OCI-LY3 (cell line): ENCODE measurements at regions not wholly inside any gene's neighbourhood (a gene's known extent, or its start where the extent isn't known, plus 50 kb on each side); places are given as distances from the start of the nearest gene placed in this dataset.

Source experiments
- H2AFZ ChIP-seq: fragments of 200-600, 300-600 bp; shearing (Covaris generic); 2 replicates; pipeline ENCODE4 v1.6.0; 2014; ENCODE audit warnings: antibody characterized with exemption, low read depth, low read length
- H3K27ac ChIP-seq: fragments of 200-600, 300-600 bp; sonication (generic); 2 replicates; pipeline ENCODE4 v1.5.1; 2014; ENCODE audit warnings: mild to moderate bottlenecking, low read length, moderate library complexity, mixed read lengths
- H3K27me3 ChIP-seq: fragments of 200-600, 300-600 bp; sonication (generic); 2 replicates; pipeline ENCODE4 v1.6.1; 2014; ENCODE audit warnings: low read depth, low read length, mixed read lengths
- H3K36me3 ChIP-seq: fragments of 200-600, 300-600 bp; sonication (generic); replicated peaks from 2 replicates; pipeline ENCODE3; 2014; ENCODE audit warnings: low read depth, low read length, mixed read lengths
- H3K4me1 ChIP-seq: fragments of 300-600, 200-600 bp; sonication (generic); 2 replicates; pipeline ENCODE4 v1.6.1; 2014; ENCODE audit warnings: low read length, mixed read lengths
- H3K4me2 ChIP-seq: fragments of 200-600, 300-600 bp; sonication (generic); 2 replicates; pipeline ENCODE4 v1.6.1; 2014; ENCODE audit warnings: low read length, mixed read lengths
- H3K4me3 ChIP-seq: fragments of 300-600, 200-600 bp; sonication (generic); 2 replicates; pipeline ENCODE4 v1.5.1; 2014; ENCODE audit warnings: antibody characterized with exemption, mild to moderate bottlenecking, low read length, moderate library complexity
- H3K79me2 ChIP-seq: fragments of 300-600, 200-600 bp; shearing (Covaris generic); 2 replicates; pipeline ENCODE4 v1.6.1; 2014; ENCODE audit warnings: mild to moderate bottlenecking, low read length, mixed read lengths
- H3K9ac ChIP-seq: fragments of 300-600, 200-600 bp; shearing (Covaris generic); 2 replicates; pipeline ENCODE4 v1.6.0; 2014; ENCODE audit warnings: mild to moderate bottlenecking, low read length, moderate library complexity
- H3K9me3 ChIP-seq: fragments of 200-600, 300-600 bp; shearing (Covaris generic); 2 replicates; pipeline ENCODE4 v1.6.1; 2014; ENCODE audit warnings: low read length, mixed read lengths; ENCODE audit not compliant: insufficient read depth
- H4K20me1 ChIP-seq: fragments of 200-600, 300-600 bp; sonication (generic); 2 replicates; pipeline ENCODE4 v1.6.1; 2016; ENCODE audit warnings: low read length, mixed read lengths; ENCODE audit not compliant: insufficient read depth
- EZH2phosphoT487 ChIP-seq: fragments of 200-600 bp; shearing (Covaris generic); IDR thresholded peaks from 2 replicates; pipeline ENCODE4 v1.6.1; 2018; ENCODE audit warnings: antibody characterized with exemption, mixed run types, low read depth
- TF ChIP-seq, protein P1 (sequence below): fragments of 200-600, 300-600 bp; sonication (generic); IDR thresholded peaks from 2 replicates; pipeline ENCODE4 v1.5.1; 2014; ENCODE audit warnings: antibody characterized with exemption, low read length, low read depth

DNA sequence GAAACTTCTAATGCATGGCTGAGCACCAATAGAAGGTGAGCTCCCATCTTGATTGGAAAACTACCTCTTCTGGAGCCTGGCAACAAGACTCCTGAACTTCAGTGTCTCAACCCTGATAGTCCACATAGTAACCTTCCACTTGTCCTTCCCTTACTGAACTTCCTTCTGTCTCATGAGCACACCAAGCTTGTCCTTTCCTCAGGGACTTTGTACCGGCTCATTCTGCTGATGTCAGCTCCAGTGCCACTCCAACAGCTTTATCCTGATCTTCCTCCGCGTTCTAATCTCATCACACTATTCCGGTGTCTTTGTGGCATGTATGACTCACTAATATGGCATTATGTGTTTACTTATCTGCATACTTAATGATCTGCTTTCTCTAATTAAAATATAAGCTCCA is 862.0 kb upstream of the ID2 start:
- Histone ChIP-seq H4K20me1 (no peaks in the 10 kb centered on the region), H3K9ac (no peak overlapping the region), H3K27ac (no peak overlapping the region), H3K79me2 (no peaks in the 10 kb centered on the region), H3K4me3 (no peak overlapping the region), H3K27me3 (no peaks in the 10 kb centered on the region), H3K4me1 (no peaks in the 10 kb centered on the region), H3K4me2 (no peak overlapping the region), H3K36me3 (no peaks in the 10 kb centered on the region), H2AFZ (no peak overlapping the region), H3K9me3 (no peaks in the 10 kb centered on the region)
- TF ChIP-seq, protein P1, sequence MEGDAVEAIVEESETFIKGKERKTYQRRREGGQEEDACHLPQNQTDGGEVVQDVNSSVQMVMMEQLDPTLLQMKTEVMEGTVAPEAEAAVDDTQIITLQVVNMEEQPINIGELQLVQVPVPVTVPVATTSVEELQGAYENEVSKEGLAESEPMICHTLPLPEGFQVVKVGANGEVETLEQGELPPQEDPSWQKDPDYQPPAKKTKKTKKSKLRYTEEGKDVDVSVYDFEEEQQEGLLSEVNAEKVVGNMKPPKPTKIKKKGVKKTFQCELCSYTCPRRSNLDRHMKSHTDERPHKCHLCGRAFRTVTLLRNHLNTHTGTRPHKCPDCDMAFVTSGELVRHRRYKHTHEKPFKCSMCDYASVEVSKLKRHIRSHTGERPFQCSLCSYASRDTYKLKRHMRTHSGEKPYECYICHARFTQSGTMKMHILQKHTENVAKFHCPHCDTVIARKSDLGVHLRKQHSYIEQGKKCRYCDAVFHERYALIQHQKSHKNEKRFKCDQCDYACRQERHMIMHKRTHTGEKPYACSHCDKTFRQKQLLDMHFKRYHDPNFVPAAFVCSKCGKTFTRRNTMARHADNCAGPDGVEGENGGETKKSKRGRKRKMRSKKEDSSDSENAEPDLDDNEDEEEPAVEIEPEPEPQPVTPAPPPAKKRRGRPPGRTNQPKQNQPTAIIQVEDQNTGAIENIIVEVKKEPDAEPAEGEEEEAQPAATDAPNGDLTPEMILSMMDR = no peak
- no peak for TF ChIP-seq EZH2phosphoT487

DNA sequence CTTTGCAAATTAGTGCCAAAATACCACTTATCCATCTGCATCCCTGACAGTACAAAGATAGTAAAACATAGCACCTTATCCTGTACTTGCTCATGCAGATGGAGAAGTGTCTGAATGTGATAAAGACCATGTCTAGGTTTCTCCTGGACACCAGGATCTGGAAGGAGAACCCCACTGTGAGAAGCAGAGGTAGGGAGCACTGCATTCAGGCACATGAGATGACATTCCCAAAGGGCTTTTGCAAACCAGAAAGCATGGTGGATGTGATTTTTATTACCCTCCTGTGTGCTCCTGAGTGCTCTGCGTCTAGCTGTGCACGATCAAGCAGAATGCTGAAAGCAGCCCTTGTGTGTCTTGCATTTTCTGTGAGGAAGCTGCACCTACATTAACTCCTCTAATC is 857.6 kb upstream of the ID2 start:
- Histone ChIP-seq H4K20me1 (no peaks in the 10 kb centered on the region), H3K4me3 (no peak overlapping the region), H2AFZ (no peak overlapping the region), H3K9ac (no peak overlapping the region), H3K79me2 (no peaks in the 10 kb centered on the region), H3K27me3 (no peaks in the 10 kb centered on the region), H3K4me2 (no peak overlapping the region), H3K27ac (no peak overlapping the region), H3K9me3 (no peaks in the 10 kb centered on the region), H3K4me1 (peaks cover 18% of the 10 kb centered on the region), H3K36me3 (no peaks in the 10 kb centered on the region)
- TF ChIP-seq, protein P1 = no peak
- no peak for TF ChIP-seq EZH2phosphoT487

DNA sequence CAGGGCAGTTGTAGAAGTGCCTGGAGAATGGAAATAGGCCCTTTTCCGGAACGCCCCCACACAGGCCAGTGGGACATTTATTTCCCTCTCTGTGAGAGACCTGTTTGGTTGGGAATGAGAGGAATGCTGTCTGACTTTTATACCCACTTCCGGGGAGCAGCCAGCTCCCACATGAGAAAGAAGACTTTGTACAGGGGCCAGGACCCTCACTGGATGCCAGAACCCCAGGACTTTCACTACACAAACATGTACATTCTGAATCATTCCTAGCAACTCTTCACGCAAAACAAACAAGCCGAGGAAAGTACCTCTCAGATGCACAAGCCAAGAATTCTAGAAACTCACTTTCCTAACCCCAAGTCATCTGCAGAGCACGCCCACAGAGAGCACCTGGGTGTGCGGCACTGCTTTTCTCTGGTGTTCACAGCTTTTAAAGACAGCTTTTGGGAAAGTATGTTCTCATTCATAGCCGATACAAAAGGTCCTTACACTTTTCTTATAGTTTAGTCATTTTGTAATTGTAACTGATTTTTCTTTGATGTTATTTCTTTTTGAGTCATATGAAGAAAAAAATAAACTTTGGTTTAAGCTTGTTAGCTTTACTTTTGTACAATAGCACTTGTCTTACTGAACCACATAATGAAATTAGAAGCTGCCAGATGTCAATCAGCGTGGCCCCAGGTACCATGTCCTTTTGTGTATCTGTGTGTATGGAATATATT is 856.1 kb upstream of the ID2 start:
- H3K27me3 ChIP-seq = no peaks in the 10 kb centered on the region
- H4K20me1 ChIP-seq = no peaks in the 10 kb centered on the region
- peak overlapping the region; percentile 41 for H3K4me2 ChIP-seq
- TF ChIP-seq, protein P1 = no peak
- TF ChIP-seq EZH2phosphoT487 = no peak
- 0 out of 2 replicates have a peak overlapping the region, but pooled peaks have one; percentile 7 for H3K27ac ChIP-seq
- peaks cover 18% of the 10 kb centered on the region for H3K4me1 ChIP-seq
- H3K9ac ChIP-seq = no peak overlapping the region
- no peak overlapping the region for H2AFZ ChIP-seq
- peak overlapping the region; percentile 12 for H3K4me3 ChIP-seq
- no peaks in the 10 kb centered on the region for H3K36me3 ChIP-seq
- H3K9me3 ChIP-seq = no peaks in the 10 kb centered on the region
- no peaks in the 10 kb centered on the region for H3K79me2 ChIP-seq

DNA sequence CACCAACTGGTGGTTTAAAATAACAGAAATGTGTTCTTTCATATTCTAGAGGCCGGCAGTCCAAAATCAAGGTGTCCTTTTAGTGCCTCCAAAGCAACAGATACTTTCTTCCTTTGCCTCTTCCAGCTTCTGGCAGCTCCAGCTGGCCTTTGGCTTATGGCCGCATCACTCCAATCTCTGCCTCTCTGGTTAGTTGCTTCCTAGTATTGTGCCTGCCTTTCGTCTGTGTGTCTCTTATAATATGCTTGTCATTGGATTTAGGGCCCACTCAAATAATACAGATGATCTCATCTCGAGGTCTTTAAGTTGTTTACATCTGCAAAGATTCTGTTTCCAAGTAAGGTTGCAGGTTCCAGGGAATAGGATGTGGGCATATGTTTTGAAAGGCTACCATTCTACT is 855.2 kb upstream of the ID2 start:
- no peak for TF ChIP-seq EZH2phosphoT487
- H3K9ac ChIP-seq = no peak overlapping the region
- no peaks in the 10 kb centered on the region for H3K27me3 ChIP-seq
- H3K36me3 ChIP-seq = no peaks in the 10 kb centered on the region
- H4K20me1 ChIP-seq = no peaks in the 10 kb centered on the region
- H3K27ac ChIP-seq = no peak overlapping the region
- no peaks in the 10 kb centered on the region for H3K9me3 ChIP-seq
- peak overlapping the region; percentile 41; the same call in 1 of the 2 replicates for H3K4me2 ChIP-seq
- H2AFZ ChIP-seq = no peak overlapping the region
- no peak overlapping the region for H3K4me3 ChIP-seq
- no peaks in the 10 kb centered on the region for H3K79me2 ChIP-seq
- H3K4me1 ChIP-seq = peaks cover 18% of the 10 kb centered on the region
